ENCODE measurements at regions not wholly inside any gene's neighbourhood (a gene's known extent, or its start where the extent isn't known, plus 50 kb on each side); places are given as distances from the start of the nearest gene placed in this dataset.

DNA sequence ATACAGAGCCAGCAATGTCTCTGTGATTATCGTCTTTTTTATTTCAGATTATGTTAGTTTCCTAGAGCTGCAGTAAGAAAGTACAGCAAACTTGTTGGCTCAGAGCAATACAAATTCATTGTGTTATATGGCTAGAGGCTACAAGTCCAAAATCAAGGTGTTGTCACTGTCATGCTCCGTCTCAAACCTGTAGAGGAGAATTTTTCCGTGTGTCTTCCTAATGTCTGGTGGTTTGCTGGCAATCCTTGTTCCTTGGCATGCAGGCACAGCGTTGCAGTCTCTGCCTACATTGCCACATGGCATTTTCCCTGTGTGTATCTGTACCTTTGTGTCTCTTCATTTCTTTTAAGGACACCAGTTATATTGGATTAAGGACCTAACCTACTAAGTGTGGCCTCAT, 244.4 kb downstream of the LRRIQ3 start:
- no peak overlapping the region for H3K27ac Mint-ChIP-seq
- no peaks in the 10 kb centered on the region for H3K36me3 Mint-ChIP-seq
- H3K4me1 Mint-ChIP-seq (ENCODE audit: low read depth), result no peaks in the 10 kb centered on the region
- ChIA-PET POLR2A (no interaction called here), CTCF (no interaction called here)
- no peak for DNase-seq
- intact Hi-C loops (cut with micrococcal nuclease), result no loop called here
- H3K27me3 Mint-ChIP-seq, result no peaks in the 10 kb centered on the region
- H3K9me3 Mint-ChIP-seq, result peaks cover 6% of the 10 kb centered on the region
- H3K4me3 Mint-ChIP-seq, result no peak overlapping the region

DNA sequence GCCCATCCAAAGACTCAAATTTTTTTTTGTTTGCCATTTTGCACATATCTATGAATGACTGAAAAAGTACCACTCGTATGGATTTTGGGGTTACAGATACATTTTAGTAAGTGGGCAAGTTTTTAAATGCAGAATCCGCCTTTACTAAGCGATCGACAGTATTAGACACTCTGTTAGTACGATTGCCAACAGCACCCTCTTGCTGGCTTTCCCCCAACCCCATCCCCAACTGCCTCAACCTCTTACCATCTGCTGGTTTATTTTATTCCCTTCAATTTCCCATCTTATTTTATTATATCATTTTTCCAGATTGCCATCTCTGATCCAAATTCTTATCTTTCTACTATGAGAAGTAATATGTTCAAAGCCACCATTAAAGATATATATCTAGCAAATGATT, 244.8 kb downstream of the LRRIQ3 start:
- POLR2A ChIA-PET, result no interaction called here
- Mint-ChIP-seq H3K9me3 (peaks cover 6% of the 10 kb centered on the region), H3K4me1 (ENCODE audit: low read depth) (no peaks in the 10 kb centered on the region), H3K27ac (no peak overlapping the region), H3K4me3 (no peak overlapping the region), H3K27me3 (no peaks in the 10 kb centered on the region), H3K36me3 (no peaks in the 10 kb centered on the region)
- CTCF ChIA-PET, result no interaction called here
- intact Hi-C loops (cut with micrococcal nuclease), result no loop called here
- no peak for DNase-seq

DNA sequence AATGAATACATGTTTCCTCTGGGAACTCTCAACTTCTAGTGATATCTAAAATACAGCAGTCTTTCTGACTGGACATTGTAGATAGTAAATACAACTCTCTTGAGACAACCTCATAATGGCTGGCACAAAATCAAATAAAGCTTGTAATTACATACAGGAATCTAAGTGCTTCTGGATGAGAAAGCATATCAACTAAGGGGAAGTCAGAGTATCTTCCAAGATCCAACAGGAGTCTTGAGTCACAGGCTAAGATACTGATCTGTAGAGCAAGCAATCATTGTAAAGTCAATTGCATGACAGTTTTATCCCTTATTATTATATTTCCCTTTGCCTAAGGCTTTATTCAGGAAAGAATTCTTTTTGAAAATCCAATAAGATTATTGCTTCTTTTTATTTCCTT, 249.9 kb downstream of the LRRIQ3 start:
- intact Hi-C loops (cut with micrococcal nuclease), result no loop called here
- Mint-ChIP-seq H3K27ac (no peak overlapping the region), H3K27me3 (no peaks in the 10 kb centered on the region), H3K9me3 (no peaks in the 10 kb centered on the region), H3K36me3 (no peaks in the 10 kb centered on the region), H3K4me3 (no peak overlapping the region), H3K4me1 (ENCODE audit: low read depth) (no peaks in the 10 kb centered on the region)
- DNase-seq, result no peak
- POLR2A ChIA-PET, result no interaction called here
- CTCF ChIA-PET, result no interaction called here

DNA sequence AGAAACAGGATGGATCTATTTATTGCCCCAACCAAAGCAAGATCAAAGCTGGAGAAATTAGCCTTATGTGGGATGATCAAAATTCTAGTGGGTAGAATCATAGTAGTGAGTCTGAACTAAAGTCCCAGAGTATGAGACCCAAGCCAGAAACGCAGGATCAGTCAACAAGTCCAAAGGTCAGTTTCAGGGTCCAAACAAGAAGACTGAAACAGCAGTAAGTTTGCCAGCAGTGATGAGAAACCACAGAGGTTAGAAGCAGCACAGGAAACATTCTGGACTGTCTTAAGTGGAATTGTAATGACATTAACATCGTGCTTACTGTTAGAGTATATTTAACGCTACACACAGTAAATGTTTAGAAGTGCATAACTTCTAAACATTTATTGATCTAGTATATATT, 251.0 kb downstream of the LRRIQ3 start:
- DNase-seq, result no peak
- no peak overlapping the region for H3K27ac Mint-ChIP-seq
- CTCF ChIA-PET, result no interaction called here
- H3K4me1 Mint-ChIP-seq (ENCODE audit: low read depth), result no peaks in the 10 kb centered on the region
- intact Hi-C loops (cut with micrococcal nuclease), result no loop called here
- H3K27me3 Mint-ChIP-seq, result no peaks in the 10 kb centered on the region
- no peaks in the 10 kb centered on the region for H3K36me3 Mint-ChIP-seq
- no peaks in the 10 kb centered on the region for H3K9me3 Mint-ChIP-seq
- POLR2A ChIA-PET, result no interaction called here
- no peak overlapping the region for H3K4me3 Mint-ChIP-seq

DNA sequence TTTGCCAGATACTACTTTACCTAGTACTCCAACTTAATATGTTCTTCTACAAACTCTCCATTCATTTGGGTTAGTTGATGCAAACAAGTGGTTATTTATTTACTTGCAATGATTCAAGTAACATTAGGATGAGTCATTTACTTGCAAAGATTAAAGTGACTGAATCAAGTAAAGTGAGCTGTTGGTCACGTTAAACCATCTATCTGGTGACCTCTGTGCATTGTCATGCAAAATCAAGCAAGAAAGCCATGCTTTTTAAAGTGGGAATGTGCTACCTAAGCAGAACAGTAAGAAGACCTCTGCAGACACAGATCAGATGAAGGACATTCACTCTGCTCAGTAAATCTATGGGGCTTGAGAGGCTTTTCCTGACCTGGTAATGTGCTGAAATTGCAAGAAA, 254.7 kb downstream of the LRRIQ3 start:
- intact Hi-C loops (cut with micrococcal nuclease), result no loop called here

DNA sequence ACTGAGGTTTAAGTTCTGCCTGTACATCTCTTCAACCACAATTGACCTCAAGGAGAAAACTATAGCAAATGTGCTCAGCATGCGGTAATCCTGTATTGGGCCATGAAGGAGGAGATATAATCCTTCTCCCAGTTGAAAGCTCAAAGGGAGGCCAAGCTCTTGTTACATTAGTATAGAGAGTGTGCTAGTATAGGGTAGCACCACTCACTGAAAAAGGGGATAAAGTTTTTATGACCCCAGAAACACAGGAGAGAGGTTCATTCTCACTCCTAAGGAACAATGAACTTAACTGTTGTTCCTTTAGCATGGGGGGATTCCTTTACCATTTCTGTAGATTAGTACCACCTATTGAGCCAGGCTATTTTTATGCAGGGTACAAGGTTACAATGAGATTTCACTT, 267.7 kb downstream of the LRRIQ3 start:
- H3K27me3 Mint-ChIP-seq, result no peaks in the 10 kb centered on the region
- ChIA-PET CTCF (no interaction called here), POLR2A (no interaction called here)
- H3K36me3 Mint-ChIP-seq, result no peaks in the 10 kb centered on the region
- no peak for DNase-seq
- no peak overlapping the region for H3K4me3 Mint-ChIP-seq
- H3K4me1 Mint-ChIP-seq (ENCODE audit: low read depth), result no peaks in the 10 kb centered on the region
- intact Hi-C loops (cut with micrococcal nuclease), result no loop called here
- H3K27ac Mint-ChIP-seq, result no peak overlapping the region
- H3K9me3 Mint-ChIP-seq, result no peaks in the 10 kb centered on the region

More for the DNA sequence above, 254.7 kb downstream of the LRRIQ3 start:
- POLR2A ChIA-PET, result no interaction called here
- DNase-seq, result no peak
- Mint-ChIP-seq H3K4me3 (no peak overlapping the region), H3K27ac (no peak overlapping the region), H3K9me3 (no peaks in the 10 kb centered on the region), H3K36me3 (no peaks in the 10 kb centered on the region), H3K4me1 (ENCODE audit: low read depth) (no peaks in the 10 kb centered on the region), H3K27me3 (no peaks in the 10 kb centered on the region)
- CTCF ChIA-PET, result no interaction called here

DNA sequence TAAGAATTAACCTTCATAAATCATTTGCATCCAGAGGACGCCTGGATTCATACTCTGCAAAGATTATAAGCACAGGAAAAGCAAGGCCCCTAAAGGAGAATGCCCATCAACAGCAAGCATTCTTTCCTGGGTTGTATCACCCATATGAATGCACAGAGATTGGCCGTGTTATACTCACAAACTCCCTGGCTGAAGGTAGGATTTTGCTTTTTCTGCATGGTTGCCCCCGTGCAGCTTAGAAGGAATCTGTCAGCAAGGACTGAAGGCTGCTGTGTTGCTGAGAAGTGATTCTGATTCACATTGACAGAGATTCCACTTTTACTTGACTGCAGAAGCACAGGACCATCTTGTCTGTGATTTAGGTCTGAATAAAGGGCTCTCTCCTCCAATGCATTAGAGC, 283.0 kb downstream of the LRRIQ3 start:
- no peak for DNase-seq
- Mint-ChIP-seq H3K27ac (no peak overlapping the region), H3K27me3 (no peaks in the 10 kb centered on the region), H3K4me3 (no peak overlapping the region), H3K9me3 (peaks cover 21% of the 10 kb centered on the region), H3K4me1 (ENCODE audit: low read depth) (no peaks in the 10 kb centered on the region), H3K36me3 (peaks cover 1% of the 10 kb centered on the region)
- POLR2A ChIA-PET, result no interaction called here
- CTCF ChIA-PET, result no interaction called here
- intact Hi-C loops (cut with micrococcal nuclease), result no loop called here

DNA sequence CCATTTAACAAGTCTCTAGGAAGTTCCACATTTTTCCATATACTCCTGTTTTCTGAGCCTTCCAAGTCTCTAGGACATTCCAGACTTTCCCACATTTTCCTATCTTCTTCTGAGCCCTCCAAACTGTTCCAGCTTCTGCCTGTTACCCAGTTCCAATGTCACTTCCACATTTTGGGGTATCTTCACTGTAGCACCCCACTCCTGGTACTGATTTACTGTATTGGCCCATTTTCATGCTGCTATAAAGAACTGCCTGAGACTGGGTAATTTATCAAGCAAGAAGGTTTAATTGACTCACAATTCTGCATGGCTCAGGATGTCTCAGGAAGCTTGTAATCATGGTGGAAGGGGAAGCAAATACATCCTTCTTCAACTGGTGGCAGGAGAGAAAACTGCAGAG, 285.0 kb downstream of the LRRIQ3 start:
- Mint-ChIP-seq H3K27me3 (no peaks in the 10 kb centered on the region), H3K4me3 (no peak overlapping the region), H3K4me1 (ENCODE audit: low read depth) (no peaks in the 10 kb centered on the region), H3K9me3 (peaks cover 21% of the 10 kb centered on the region), H3K36me3 (peaks cover 1% of the 10 kb centered on the region), H3K27ac (no peak overlapping the region)
- POLR2A ChIA-PET, result no interaction called here
- intact Hi-C loops (cut with micrococcal nuclease), result no loop called here
- CTCF ChIA-PET, result no interaction called here
- DNase-seq, result no peak

DNA sequence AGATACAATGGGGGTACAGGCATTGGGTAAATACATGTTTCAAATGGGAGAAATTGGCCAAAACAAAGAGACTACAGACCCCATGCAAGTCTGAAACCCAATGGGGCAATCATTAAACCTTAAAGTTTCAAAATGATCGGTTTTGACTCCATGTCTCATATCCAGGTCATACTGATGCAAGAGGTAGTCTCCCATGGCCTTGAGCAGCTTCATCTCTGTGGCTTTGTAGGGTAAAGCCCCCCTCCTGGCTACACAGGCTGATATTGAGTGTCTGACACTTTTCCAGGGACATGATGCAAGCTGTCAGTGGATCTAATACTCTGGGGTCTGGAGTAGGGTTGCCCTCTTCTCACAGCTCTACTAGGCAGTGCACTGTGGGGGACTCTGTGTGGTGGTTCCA, 286.1 kb downstream of the LRRIQ3 start:
- Mint-ChIP-seq H3K27me3 (no peaks in the 10 kb centered on the region), H3K36me3 (peaks cover 1% of the 10 kb centered on the region), H3K27ac (no peak overlapping the region), H3K4me1 (ENCODE audit: low read depth) (no peaks in the 10 kb centered on the region), H3K4me3 (no peak overlapping the region), H3K9me3 (peaks cover 21% of the 10 kb centered on the region)
- DNase-seq, result no peak
- POLR2A ChIA-PET, result no interaction called here
- intact Hi-C loops (cut with micrococcal nuclease), result no loop called here
- CTCF ChIA-PET, result interaction anchor here (0.6 kb wide), 1 partner anchor 21 kb away, joined by 3 read pairs; no protein-coding TSS in a partner anchor

DNA sequence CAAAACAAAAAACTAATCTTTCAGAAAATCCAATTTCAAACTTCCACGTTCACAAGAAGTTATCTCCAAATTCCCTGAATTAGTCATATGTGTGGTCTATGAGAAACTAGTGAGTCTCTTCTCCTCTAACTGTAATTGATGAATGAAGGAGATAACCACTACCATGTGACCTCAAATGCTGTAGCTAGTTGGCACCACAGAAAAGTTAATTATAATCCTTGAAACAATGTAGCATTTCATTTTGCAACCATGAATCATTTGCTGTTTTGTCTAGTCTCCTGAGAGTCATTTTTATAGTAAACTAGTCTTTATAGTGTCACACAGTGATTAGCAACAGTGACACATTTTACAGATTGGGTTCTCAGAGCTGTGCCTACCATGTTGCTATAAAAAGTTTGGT, 287.5 kb downstream of the LRRIQ3 start:
- CTCF ChIA-PET, result no interaction called here
- Mint-ChIP-seq H3K36me3 (peaks cover 1% of the 10 kb centered on the region), H3K27ac (no peak overlapping the region), H3K4me3 (no peak overlapping the region), H3K4me1 (ENCODE audit: low read depth) (no peaks in the 10 kb centered on the region), H3K27me3 (no peaks in the 10 kb centered on the region), H3K9me3 (peaks cover 21% of the 10 kb centered on the region)
- POLR2A ChIA-PET, result no interaction called here
- intact Hi-C loops (cut with micrococcal nuclease), result no loop called here
- DNase-seq, result no peak

DNA sequence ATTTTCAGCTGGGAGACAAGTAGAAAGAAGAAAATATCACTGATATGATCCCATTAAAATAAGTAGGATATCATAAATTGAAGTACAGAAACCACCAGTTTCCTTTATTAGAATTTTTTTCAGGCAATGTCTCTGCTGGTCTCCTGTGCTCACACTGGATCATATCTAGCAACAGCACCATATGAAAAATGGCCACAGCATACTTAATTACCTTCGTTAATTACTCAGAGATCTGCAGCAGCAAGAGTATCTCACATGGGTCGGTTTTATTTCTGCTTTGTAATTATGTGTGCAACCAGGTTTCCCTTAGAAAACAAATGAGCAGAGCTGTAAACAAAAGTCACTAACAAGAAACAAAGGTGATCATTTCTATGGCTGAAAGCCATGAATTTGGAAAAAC, 287.9 kb downstream of the LRRIQ3 start:
- ChIA-PET POLR2A (no interaction called here), CTCF (no interaction called here)
- Mint-ChIP-seq H3K27ac (no peak overlapping the region), H3K4me3 (no peak overlapping the region), H3K9me3 (peaks cover 21% of the 10 kb centered on the region), H3K36me3 (peaks cover 1% of the 10 kb centered on the region), H3K4me1 (ENCODE audit: low read depth) (no peaks in the 10 kb centered on the region), H3K27me3 (no peaks in the 10 kb centered on the region)
- intact Hi-C loops (cut with micrococcal nuclease), result no loop called here
- no peak for DNase-seq

DNA sequence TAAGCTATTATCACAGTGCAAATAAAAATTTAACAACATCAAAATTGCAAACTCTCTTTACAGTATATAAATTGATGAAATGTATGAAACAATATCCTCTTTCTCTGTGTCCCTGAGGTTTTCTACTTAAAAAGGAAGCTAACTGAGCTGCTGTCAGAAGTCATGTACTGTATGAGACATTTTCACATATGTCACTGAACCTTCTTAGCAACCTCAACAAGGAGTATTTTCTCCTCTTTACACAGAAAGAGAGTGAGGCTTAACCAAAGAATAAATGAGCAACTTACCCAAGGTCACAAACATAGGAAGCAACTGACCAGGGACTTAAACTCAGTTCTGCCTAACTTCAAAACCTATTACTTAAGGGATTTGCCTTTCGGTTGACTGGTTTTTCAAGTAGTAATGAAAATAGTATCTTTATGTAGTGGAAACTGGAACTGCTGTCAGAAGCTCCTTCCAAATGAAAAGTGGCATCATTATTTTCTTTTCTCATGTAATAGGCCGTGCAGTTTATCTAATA, 288.9 kb downstream of the LRRIQ3 start:
- Mint-ChIP-seq H3K4me3 (no peak overlapping the region), H3K27me3 (no peaks in the 10 kb centered on the region), H3K27ac (no peak overlapping the region), H3K9me3 (peaks cover 21% of the 10 kb centered on the region), H3K4me1 (ENCODE audit: low read depth) (no peaks in the 10 kb centered on the region), H3K36me3 (peaks cover 1% of the 10 kb centered on the region)
- intact Hi-C loops (cut with micrococcal nuclease), result no loop called here
- CTCF ChIA-PET, result no interaction called here
- DNase-seq, result no peak
- POLR2A ChIA-PET, result no interaction called here

DNA sequence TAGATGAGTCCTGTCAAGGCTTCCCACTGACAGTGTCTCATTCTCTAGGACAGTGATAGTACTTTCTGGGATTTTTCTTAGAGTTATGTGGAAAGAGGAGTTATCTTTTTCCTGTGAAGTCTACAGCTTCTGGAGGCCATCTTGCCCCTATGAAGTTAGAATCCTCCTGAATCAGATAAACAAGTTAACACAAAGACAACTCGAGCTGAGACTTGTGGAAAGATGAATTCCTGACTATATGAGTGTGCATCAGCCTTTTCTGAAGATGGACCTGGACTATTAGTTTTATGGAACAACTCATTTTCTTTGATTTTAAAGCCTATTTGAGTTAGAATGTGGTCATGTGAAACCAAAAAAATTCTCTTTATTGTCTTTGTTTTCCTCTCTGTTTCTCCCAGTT, 290.9 kb downstream of the LRRIQ3 start:
- Mint-ChIP-seq H3K36me3 (no peaks in the 10 kb centered on the region), H3K9me3 (peaks cover 6% of the 10 kb centered on the region), H3K27ac (no peak overlapping the region), H3K4me3 (no peak overlapping the region), H3K27me3 (no peaks in the 10 kb centered on the region), H3K4me1 (ENCODE audit: low read depth) (no peaks in the 10 kb centered on the region)
- ChIA-PET CTCF (no interaction called here), POLR2A (no interaction called here)
- DNase-seq, result no peak
- intact Hi-C loops (cut with micrococcal nuclease), result no loop called here

DNA sequence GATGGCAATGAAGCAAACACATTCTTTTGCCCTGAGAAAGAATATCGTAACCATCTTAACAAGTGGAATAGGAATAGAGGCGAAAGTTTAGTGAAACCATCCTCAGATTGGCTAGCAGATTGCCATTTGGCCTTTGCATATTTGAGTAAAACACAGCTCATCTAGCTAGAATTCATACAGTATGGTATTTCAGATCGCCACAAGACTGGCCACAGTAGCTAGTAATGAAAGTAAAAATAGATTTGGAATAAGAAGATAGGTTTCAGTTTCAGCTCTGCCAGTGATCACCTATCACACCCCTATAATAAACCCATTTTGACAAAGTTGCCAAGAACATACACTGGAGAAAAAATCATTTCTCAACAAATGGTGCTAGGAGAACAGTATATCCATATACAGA, 294.9 kb downstream of the LRRIQ3 start:
- Mint-ChIP-seq H3K4me3 (no peak overlapping the region), H3K9me3 (no peaks in the 10 kb centered on the region), H3K27ac (no peak overlapping the region), H3K27me3 (no peaks in the 10 kb centered on the region), H3K36me3 (no peaks in the 10 kb centered on the region), H3K4me1 (ENCODE audit: low read depth) (no peaks in the 10 kb centered on the region)
- POLR2A ChIA-PET, result no interaction called here
- intact Hi-C loops (cut with micrococcal nuclease), result no loop called here
- no peak for DNase-seq
- CTCF ChIA-PET, result no interaction called here

All from activated CD4-positive, alpha-beta memory T cell treated with anti-CD3 and anti-CD28 coated beads for 36 hours (primary cell).